Activated CD8-positive, alpha-beta memory T cell treated with anti-CD3 and anti-CD28 coated beads, Interleukin-2, amount 50 U/mL, for 1 hour (primary cell): ENCODE measurements at regions not wholly inside any gene's neighbourhood (a gene's known extent, or its start where the extent isn't known, plus 50 kb on each side); places are given as distances from the start of the nearest gene placed in this dataset.
"Not testable (repeated sequence)": the region's sequence is repeated elsewhere in the genome, so short reads cannot be mapped to it uniquely, and the experiment has no call there.

Source experiments
- DNase-seq: peaks from one replicate; pipeline ENCODE4 v3.0.0-alpha.2; 2020; ENCODE audit errors: extremely low read depth

DNA sequence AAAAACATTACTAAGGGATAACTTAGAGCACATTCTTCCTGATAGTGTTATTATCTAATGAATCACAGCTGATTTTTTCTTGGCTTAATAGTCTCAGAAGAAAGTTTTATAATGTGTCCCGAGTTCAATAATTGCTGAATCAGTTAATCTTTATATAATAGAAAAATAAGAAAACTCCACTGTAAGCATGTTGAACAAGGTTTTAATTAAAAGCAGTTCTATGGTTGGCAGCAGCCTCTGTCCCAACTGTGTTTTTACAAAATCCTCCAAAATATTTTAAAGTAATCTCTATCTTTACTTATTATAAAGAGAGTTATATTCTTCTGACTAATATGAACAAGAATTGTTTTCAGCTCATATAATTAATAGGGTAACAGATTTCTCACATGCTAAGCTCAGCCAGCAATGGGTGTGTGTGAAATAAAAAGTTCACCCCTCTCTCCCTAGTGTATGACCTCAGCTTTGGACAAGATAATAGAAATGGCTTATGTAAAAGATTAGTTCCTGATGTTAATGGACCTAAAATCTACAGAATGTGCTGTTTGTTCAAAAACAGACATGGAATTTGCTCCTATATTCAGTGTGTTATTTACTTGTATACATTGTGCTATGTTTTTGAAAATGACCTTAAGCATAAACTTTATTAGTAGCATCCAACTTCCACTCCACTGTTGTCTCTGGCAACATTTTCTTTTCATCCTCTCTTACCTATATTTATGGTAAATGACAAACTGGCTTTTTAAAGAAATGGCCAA lies 67.1 kb upstream of the DCN start:
- DNase-seq, result no peak

DNA sequence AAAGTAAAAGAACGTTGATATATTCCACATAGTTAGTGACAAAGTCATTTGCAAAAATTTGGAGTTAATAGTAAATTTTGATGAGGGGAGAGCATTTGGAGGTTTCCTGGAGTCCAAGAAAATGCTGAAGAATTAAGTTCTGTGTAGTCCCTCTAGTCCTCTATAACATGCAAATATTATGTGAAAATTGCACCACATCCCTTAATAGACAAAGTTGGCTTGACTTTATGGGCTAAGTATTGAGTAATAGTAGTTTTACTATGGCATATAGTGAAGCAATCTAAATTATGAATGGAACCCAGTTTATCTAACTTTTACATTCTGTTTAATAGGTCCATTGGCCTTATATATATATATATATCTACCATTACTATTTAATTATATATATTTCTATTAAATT lies 66.4 kb upstream of the DCN start:
- DNase-seq, result no peak

DNA sequence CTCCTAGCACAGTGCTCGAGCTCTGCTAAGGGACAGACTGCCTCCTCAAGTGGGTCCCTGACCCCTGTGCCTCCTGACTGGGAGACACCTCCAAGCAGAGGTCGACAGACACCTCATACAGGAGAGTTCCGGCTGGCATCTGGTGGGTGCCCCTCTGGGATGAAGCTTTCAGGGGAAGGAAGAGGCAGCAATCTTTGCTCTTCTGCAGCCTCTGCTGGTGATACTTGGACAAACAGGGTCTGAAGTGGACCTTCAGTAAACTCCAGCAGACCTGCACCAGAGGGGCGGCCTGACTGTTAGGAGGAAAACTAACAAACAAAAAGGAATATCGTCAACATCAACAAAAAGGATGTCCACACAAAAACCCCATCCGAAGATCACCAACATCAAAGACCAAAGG lies 60.6 kb upstream of the DCN start:
- DNase-seq, result not testable (repeated sequence)

- DNase-seq, result no peak
Observed at GRCh38 chr12:91241756-91242155, 59.1 kb upstream of the DCN start.

- DNase-seq, result no peak
Observed at GRCh38 chr12:91240386-91241095, 57.9 kb upstream of the DCN start.

GRCh38 chr12:91239481-91239880 lies 56.9 kb upstream of the DCN start:
- no peak for DNase-seq
